Body of pancreas (tissue), 4 donors: ENCODE measurements at regions not wholly inside any gene's neighbourhood (a gene's known extent, or its start where the extent isn't known, plus 50 kb on each side); places are given as distances from the start of the nearest gene placed in this dataset.
"Not testable (repeated sequence)": the region's sequence is repeated elsewhere in the genome, so short reads cannot be mapped to it uniquely, and the experiment has no call there.

Experiments
- ATAC-seq: fragments of 150-250 bp; one replicate; pipeline ENCODE4 v1.9.1; 2016
- DNase-seq, 4 donors: peaks; one replicate each; pipeline ENCODE4 v3.0.0-alpha.2; 2019
- H3K27ac ChIP-seq, 4 donors: fragments of 200-600 bp; sonication (generic); 1 replicate in 3 of 4; 2 replicates in 1 of 4; pipeline versions ENCODE4 v1.5.1 to v1.6.1; 2016 to 2019; ENCODE audit warnings: mild to moderate bottlenecking in 1 of 4, mixed read lengths in 1 of 4, moderate library complexity in 1 of 4
- H3K27me3 ChIP-seq, 2 donors: fragments of 200-600 bp; sonication (generic); one replicate each; pipeline ENCODE4 v1.6.0; 2016; ENCODE audit warnings: mild to moderate bottlenecking in 1 of 2
- H3K36me3 ChIP-seq, 2 donors: fragments of 200-600 bp; sonication (generic); replicated peaks in 1 of 2; 2 replicates each; pipeline ENCODE4 v1.5.1; 2016; ENCODE audit warnings: low read depth in 2 of 2; ENCODE audit not compliant: insufficient read depth in 1 of 2
- H3K4me1 ChIP-seq: fragments of 200-600 bp; sonication (generic); one replicate; pipeline ENCODE4 v1.6.0; 2016
- H3K4me3 ChIP-seq, 2 donors: fragments of 200-600 bp; sonication (generic); 1 replicate in 1 of 2; 2 replicates in 1 of 2; pipeline ENCODE4 v1.5.1; 2016 to 2019
- H3K9me3 ChIP-seq, 3 donors: fragments of 200-600 bp; sonication (generic); 1 replicate in 2 of 3; 2 replicates in 1 of 3; pipeline ENCODE4 v1.5.1; 2016
- POLR2A ChIP-seq, 3 donors: fragments of 450-650 bp; IDR thresholded peaks; one replicate each; pipeline ENCODE4 v1.6.1; 2016; ENCODE audit warnings: antibody characterized with exemption in 3 of 3, mild to moderate bottlenecking in 2 of 3
- WGBS, 2 donors: methylation state at CpG; one replicate each; pipeline ENCODE4 v1.1.5; 2017; 5-methylcytosine and 5-hydroxymethylcytosine counted together
- intact Hi-C: fragments of 100-400 bp; cut with DNase I; formaldehyde crosslinking; loops from one replicate; pipeline ENCODE4 v1.15.1; 2023
- TF ChIP-seq, protein P1 (sequence below), 7 experiments: fragments of 450-650 bp in 4 of 7; fragments of 200-600 bp in 3 of 7; sonication (generic) in 3 of 7; IDR thresholded peaks; one replicate each; pipeline ENCODE4 v1.5.1; 2016 to 2019; ENCODE audit warnings: antibody characterized with exemption in 7 of 7

DNA sequence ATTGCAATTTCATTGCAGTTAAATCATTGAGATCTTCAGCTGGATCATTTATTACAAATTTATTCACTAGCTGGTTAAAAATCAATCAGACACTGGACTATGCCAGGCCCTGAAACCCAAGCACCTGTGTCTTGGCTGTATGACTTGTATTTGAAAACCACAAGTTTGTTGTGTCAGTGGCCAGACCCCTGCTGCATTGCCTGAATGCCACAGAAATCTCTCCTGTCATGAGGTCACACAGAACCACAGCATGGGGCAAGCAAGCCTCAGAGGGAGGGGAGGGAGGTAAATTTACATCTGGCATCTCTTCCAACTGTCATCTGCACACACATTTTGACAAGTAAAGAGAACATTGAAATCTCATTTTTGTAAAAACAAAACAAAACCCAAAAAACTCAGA lies 90.0 kb downstream of the ARRDC3 start:
- ATAC-seq = no peak
- no peaks in the 10 kb centered on the region for H3K27me3 ChIP-seq
- DNase-seq = no peak
- H3K36me3 ChIP-seq = no peaks in the 10 kb centered on the region
- TF ChIP-seq POLR2A (IDR thresholded peaks at IDR 0.05) = no peak
- TF ChIP-seq, protein P1, sequence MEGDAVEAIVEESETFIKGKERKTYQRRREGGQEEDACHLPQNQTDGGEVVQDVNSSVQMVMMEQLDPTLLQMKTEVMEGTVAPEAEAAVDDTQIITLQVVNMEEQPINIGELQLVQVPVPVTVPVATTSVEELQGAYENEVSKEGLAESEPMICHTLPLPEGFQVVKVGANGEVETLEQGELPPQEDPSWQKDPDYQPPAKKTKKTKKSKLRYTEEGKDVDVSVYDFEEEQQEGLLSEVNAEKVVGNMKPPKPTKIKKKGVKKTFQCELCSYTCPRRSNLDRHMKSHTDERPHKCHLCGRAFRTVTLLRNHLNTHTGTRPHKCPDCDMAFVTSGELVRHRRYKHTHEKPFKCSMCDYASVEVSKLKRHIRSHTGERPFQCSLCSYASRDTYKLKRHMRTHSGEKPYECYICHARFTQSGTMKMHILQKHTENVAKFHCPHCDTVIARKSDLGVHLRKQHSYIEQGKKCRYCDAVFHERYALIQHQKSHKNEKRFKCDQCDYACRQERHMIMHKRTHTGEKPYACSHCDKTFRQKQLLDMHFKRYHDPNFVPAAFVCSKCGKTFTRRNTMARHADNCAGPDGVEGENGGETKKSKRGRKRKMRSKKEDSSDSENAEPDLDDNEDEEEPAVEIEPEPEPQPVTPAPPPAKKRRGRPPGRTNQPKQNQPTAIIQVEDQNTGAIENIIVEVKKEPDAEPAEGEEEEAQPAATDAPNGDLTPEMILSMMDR (IDR thresholded peaks at IDR 0.05) = no peak
- intact Hi-C loops = no loop called here
- H3K27ac ChIP-seq = no peak overlapping the region
- H3K9me3 ChIP-seq = no peaks in the 10 kb centered on the region
- H3K4me1 ChIP-seq = no peaks in the 10 kb centered on the region
- no peak overlapping the region for H3K4me3 ChIP-seq

DNA sequence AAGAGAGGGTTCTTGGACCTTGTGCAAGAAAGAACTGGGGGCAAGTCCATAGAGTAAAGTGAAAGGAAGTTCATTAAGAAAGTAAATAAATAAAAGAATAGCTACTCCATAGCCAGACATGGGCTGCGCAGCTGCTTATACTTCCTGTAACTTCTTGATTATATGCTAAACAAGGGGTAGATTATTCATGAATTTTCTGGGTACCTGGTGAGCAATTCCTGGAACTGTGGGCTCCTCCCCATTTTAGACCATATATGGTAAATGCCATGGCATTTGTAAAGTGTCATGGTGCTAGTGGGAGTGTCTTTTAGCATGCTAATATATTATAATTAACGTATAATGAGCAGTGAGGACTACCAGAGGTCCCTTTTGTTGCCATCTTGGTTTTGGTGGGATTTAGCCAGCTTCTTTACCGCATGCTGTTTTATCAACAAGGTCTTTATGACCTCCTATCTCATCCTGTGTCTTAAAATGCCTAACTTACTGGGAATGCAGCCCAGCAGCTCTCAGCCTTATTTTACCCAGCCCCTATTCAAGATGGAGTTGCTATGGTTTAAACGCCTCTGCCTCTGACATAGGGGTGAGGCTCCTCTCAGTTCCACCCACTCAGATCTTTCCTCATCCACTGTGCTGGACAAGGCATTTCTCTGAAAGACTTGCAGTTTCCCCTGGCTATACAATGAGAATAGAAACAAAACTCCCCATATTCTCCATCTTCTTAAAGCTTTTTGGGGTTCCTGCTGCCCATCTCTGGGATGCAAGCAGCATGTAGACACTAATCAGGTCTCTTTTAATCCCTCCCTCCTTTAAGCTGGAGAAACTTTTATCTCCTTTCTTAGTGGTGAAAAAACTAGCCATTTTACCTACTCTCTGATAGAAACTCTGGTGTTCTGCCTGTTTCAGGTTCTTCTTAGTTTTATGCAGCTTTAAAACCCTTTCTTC lies 91.2 kb downstream of the ARRDC3 start:
- H3K27ac ChIP-seq = no peak overlapping the region
- H3K9me3 ChIP-seq = no peaks in the 10 kb centered on the region
- DNase-seq (no peak), ATAC-seq (no peak)
- no peaks in the 10 kb centered on the region for H3K4me1 ChIP-seq
- intact Hi-C loops = no loop called here
- no peak overlapping the region for H3K4me3 ChIP-seq
- no peak for TF ChIP-seq POLR2A (IDR thresholded peaks at IDR 0.05)
- TF ChIP-seq, protein P1 (IDR thresholded peaks at IDR 0.05) = no peak
- no peaks in the 10 kb centered on the region for H3K27me3 ChIP-seq
- H3K36me3 ChIP-seq = no peaks in the 10 kb centered on the region
- 78 to 81% methylated on average over 4 of the region's 4 CpGs for WGBS, 2 donors

DNA sequence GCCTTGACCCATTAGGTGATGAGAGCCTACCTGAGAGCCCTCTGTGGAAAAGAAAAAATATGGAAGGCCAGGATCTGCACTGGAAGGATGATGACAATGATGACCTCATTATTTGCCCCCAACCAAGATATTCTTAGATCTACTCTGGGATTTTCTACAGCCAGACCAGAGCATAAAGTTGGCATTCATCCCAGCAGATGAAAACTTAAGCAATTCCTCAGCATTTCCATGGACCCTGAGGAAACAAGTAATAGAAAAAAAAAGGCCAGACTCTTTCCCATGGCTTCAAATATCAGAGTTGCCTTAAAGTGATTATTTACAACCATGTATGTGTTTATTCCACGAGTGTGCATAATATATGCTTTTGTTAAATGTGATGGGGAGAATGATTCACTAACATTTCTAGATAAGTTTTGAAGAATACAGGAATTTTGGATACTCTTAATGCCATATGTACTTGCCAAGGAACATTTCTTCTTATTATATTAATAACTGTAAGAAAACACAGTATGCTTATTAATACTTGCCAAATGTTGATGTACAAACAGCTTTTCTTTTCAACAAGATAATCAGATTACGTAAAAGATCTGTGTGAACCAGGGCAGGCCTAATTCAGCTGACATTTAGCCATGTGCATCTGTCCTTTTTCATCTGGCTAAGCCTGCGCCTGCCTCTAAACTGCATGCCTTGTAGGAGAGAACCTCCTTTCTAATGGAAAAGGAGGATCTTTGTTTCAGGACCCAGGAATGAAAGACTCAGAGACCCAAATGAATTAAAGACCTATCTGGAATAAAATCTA lies 94.8 kb downstream of the ARRDC3 start:
- H3K27ac ChIP-seq = no peak overlapping the region
- ATAC-seq (peak; percentile 45), DNase-seq (no peak)

DNA sequence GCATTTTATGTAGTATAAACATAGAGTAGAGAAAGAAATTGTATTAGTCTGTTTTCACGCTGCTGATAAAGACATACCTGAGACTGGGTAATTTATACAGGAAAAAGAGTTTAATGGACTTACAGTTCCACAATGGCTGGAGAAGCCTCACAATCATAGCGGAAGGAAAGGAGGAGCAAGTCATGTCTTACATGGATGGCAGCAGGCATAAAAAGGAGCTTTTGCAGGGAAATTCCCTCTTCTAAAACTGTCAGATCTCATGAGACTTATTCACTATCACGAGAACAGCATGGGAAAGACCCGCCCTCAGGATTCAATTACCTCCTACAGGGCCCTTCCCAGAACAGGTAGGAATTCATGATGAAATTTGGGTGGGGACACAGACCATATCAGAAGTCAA lies 98.1 kb downstream of the ARRDC3 start:
- DNase-seq, H3K36me3 ChIP-seq, H3K27me3 ChIP-seq, H3K4me3 ChIP-seq, ATAC-seq, H3K27ac ChIP-seq, intact Hi-C loops, H3K9me3 ChIP-seq: not testable (repeated sequence)
- peaks cover 12% of the 10 kb centered on the region for H3K4me1 ChIP-seq
- WGBS, 2 donors = 92% methylated on average over 4 of the region's 4 CpGs

More for the DNA sequence above, 94.8 kb downstream of the ARRDC3 start:
- intact Hi-C loops = no loop called here
- Histone ChIP-seq H3K36me3 (no peaks in the 10 kb centered on the region), H3K4me1 (no peaks in the 10 kb centered on the region), H3K4me3 (no peak overlapping the region), H3K9me3 (no peaks in the 10 kb centered on the region), H3K27me3 (no peaks in the 10 kb centered on the region)
- TF ChIP-seq, protein P1 (IDR thresholded peaks at IDR 0.05) = no peak
- no peak for TF ChIP-seq POLR2A (IDR thresholded peaks at IDR 0.05)
- 69 to 75% methylated on average over 3 of the region's 3 CpGs for WGBS, 2 donors

DNA sequence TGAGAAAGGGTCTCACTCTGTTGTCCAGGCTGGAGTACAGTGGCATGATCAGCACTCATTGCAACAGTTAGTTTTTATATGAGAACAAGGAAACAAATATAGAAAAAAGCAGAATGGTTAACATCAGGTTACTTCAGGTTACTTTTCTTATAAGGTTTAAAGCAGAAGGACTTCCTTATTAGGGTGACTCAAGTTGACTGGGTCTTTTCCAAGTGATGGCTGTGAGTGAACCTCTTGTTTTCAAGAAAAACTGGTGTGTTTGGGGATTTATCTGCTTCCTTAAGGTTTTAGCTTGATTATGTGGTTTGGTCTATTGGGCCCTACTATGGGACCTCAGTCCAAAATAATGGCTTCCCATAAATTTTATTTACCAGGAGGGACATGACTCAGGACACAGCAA lies 99.2 kb downstream of the ARRDC3 start:
- intact Hi-C loops = no loop called here
- Histone ChIP-seq H3K4me3 (no peak overlapping the region), H3K9me3 (no peaks in the 10 kb centered on the region), H3K27ac (no peak overlapping the region), H3K4me1 (peaks cover 20% of the 10 kb centered on the region), H3K36me3 (no peaks in the 10 kb centered on the region), H3K27me3 (no peaks in the 10 kb centered on the region)
- TF ChIP-seq POLR2A (IDR thresholded peaks at IDR 0.05) = no peak
- TF ChIP-seq, protein P1 (IDR thresholded peaks at IDR 0.05) = no peak
- DNase-seq (peak in 1 of 4 donors; percentile 20), ATAC-seq (no peak)
